ENCODE measurements at regions not wholly inside any gene's neighbourhood (a gene's known extent, or its start where the extent isn't known, plus 50 kb on each side); places are given as distances from the start of the nearest gene placed in this dataset.
"Not testable (repeated sequence)": the region's sequence is repeated elsewhere in the genome, so short reads cannot be mapped to it uniquely, and the experiment has no call there.

DNA sequence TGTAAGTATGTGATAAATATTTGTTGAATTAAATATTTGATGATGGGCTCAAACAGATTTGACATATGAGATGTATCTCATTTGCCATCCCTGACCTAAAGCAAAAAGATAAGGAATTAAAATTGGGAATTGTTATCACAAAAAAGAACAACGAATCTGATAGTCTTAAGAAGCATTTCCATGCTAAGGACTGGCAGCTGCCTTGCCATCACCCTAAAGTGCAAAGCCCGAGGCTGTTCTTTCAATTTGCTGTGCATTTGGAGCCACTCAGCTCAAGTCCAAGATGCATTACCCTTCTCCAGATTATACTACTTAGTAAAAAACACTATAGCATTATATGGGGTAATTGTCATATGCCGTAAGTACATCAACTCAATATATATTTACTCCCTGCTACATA, 618.3 kb upstream of the CLINT1 start:
- no peak for DNase-seq

DNA sequence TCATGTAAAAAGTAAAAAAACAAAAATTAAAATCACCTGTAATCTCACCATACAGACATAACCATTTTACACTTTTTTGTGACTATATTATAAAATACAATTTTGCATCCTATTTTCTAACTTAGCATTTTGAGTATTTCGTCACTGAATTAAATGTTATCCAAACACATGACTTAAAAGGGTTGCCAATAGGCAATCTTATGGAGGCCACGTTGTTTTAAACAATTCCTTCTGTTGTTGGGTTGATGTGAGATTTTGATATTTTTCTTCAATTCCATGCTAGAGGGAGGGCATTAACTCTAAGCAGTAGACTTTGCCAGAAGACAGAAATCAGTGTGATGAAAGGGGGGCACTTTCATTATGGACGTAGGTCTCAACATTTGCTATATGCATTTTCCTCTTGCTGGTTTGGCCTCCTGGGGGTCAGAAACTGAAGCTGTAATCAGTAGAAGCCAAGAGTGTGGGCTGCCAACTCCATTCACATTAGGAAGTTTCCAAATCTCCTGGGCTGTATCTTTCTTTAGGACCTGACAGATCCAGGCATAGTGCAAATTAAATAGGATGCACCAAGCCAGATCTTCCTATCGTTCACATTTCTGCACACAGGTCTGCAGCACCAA, 614.2 kb upstream of the CLINT1 start:
- no peak for DNase-seq

DNA sequence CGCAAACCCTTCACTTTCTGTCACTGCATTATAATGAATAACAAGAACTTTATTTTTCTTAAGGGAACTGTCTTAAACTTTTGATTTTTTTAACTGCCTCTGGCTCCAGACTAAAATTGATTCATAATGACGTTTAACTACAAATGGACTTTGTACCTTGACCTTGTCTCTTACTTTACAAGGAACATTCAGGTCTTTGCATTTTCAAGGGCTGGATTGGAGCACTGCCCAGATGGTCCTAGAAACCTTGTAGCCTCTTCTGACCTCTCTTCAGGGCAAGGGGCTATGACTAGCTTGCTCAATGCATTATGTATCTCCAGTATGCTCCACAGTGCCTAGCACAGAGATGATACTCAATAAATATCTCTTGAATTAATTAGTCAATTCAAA, 612.6 kb upstream of the CLINT1 start:
- DNase-seq, result no peak

DNA sequence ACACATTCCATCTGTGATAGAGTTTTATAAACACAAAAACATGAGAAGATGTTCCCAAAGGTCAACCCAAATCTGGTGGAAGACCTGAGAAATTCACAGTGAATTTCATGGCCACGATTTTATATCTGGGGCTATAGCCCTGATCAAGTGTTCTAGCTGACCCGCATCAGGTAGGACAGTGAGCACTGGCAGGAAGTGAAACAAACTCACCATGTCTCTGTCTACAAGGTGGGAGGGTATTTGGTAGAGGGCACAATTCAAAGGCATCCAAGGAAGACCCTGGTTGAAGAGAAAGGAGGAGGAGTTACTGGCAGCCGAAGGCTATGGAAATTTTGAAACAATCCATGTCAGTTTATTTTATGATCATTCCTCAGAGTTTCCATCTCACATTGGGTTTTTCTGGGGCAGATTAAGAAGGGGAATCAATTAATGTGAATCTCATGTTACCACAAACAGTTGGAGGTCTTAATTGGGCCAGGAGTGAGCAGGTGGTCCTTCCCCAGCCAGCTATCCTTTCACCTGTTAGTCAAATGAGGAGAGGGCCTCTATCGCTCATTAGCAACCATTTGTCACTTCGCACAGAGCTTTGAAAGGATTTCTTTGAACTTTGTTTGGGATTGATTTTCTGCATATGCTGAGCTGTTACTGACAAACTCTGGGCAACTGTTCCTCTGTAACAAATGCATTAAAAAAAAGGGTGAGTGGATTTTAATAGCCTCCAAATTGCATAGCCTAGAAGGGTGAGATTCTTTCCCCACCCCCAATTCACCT, 612.0 kb upstream of the CLINT1 start:
- no peak for DNase-seq

DNA sequence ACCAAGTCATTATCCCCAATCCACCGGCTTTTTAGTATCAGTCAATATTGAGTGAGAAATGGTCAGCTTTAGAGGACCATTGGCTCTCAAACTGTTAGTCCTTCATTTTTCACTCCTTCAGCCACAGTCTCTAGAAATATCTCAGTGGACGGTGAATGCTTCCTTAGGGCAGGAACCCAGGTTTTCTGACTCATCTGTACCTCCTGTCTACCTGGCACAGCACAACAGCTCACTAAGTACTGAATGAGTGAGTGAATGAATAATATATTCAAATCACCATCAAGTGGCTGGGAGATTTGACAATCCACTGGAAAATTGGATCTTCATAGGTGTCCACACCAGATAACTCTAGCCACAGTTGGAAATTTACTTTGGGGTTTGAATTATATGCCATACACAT, 609.5 kb upstream of the CLINT1 start:
- DNase-seq, result no peak

DNA sequence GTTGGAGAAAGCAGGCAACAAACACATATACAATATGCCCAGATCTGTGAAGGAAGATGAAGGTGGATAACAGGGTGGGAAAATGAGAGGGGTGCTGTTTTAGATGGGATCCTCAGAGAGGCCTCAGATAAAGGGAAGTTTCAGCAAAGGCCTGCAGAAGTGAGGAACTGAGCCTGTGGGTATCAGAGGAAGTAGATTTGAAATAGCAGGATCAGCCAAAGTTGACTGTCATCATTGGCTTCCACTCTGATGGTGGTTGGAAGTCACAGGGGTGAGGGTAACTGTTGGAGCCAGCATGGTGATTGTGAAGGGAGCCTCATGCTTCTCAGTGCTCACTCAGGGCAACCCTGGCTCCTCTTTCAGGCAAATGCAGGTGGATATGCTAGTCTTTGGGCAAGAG, 607.2 kb upstream of the CLINT1 start:
- no peak for DNase-seq

DNA sequence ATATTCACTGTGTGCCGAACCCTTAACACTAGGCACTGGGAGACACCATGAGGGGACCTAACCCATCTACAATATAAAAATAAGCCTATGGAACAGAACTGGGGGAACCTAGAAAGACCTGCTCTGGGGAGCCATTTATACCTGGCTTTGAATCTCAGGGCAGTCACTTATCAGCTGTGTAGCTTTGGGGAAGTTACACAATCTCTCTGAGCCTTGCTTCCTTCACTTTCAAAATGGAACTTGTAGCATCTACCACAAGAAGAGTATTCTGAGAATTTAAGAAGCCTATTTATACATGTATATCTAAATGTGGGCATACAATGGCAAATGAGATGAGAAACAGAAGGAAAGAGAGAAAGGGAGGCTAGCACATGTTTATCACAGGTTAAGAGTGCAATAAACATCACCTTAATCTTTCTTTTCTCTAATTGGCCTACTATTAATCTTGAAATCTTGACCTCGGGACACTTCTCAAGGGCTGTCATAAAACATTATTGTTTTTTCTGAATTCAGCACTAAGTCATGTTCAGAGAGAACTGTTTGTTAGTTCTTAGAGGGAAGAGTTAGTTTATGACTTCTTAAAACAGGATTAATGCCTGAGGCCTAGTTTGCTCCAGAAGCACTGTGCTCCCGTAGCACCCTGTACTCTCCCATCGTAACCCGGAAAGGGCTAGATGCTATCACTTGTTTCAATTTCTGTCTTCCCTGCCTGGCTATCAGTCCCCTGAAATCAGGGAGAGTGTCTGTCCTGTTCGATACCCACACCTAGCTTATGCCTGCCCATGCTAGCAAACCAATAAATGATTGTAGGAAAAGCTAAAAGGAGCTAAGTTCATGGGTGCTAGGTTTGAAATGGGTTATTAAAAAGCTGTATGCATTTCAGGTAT, 606.4 kb upstream of the CLINT1 start:
- DNase-seq, result no peak

DNA sequence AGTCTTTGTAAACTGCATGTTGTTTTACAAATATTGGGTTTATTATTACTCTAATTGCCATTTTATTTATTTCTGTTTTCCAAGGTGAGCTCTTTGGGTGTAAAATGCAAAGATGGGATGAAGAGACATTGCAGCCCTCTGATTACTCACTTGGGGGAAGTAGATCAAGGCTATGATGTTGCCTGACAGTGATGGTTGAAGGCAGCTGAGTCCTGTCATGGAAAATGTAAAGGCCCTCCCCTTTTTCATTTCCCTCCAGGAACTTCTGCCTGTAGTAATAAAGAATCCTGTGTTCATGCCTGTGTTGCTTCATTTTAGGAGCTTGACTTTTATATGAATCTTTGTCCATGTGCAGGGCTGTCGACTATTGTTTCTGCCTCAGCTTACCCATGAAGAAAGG, 605.4 kb upstream of the CLINT1 start:
- DNase-seq, result no peak

DNA sequence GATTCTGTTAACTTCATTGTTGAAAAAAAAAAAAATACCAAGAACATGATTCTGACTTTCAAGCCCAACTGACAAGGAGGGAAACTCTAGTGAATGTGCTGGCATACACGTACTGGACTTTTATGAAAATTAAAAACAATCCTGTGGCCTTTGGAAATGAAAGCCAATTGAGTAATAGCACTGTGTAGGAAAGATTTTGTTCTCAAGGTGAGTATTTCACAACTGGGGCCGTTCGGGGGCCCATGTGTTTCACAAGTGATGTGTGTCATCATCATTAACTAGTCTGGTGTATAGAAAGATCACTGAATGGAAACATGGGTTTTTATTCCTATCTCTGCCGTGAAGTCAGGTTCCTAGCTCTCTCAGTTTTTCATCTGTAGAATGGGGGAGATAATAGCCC, 605.0 kb upstream of the CLINT1 start:
- no peak for DNase-seq

DNA sequence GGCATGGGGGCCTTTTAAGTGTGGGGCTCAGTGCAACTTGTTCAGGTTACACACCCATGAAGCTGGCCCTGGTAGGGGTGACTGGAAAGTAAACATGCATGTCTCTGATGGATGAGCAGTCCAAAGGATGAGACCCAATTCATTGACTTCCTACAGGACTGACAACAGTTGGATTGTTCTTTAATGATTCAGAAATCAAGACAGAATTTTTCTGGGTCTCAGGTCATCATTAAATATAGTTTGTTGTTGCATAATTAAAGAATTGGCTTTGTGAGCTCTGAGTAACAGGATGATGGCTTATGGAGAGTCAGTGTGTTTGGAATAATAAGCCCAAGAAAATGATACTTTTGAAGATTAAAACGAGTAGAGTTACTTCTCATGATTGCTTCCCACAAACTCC, 604.2 kb upstream of the CLINT1 start:
- no peak for DNase-seq

DNA sequence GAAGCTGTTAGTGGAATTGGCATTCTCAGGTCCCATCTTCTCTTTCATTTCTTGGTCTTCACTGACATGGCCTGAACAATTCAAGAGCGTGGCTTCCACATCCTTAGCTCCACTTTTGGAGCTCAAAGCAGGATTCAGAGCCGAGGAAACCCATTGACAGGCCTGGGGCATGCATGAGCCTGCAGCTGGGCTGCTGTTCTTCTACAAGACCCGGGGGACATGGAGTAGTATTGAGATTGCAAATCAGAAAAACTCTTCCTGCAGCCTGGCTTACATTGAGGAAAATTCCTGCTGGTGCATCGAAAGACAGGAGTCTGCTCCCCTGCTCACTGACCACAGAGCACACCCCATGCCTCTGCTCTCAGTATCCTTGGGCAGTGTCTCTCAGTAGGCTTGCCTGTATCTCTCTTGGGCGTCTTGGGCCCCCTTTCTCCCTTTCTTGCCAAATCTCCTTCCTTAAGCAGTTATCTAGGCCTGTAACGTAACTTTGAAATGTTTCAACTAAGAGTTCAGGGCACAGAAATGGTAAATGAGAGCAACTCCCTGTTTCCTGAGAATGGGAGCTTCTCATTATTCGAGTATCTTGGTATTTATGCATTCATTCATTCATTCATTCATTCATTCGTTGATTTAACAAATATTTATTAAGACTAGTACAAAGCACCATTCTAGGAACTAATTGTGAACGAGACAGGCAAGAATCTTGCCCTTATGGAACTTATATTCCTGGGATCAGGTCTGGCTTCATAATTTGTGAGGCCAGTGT, 603.6 kb upstream of the CLINT1 start:
- no peak for DNase-seq

DNA sequence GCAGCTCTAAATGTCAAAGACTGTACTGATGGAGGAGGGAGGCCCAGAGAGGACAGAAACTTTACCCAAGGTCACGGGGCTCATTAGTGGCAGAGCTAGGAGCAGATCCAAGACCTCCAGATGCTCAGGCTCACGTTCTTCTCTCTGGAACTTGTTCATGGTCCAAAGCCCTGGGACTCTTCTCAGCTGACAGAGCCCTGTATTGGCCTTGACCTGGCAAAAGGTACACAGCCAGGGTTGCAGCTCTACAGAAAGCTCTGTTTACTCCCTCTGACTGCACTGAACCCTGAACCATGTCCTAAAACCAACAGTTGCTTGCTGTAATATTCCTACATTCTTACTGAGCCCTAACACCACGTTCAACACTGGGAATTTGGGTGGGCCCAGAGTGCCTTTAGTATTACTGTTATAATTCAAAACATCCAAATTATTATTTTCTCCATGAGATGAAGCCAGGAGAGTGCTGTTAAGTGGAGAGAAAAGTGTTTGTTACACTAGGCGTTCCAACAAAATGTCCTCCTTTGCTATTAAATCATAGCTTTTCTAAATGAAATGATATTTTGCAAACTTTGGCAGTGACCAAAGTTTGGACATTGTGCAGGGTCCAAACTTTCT, 602.4 kb upstream of the CLINT1 start:
- DNase-seq, result no peak

DNA sequence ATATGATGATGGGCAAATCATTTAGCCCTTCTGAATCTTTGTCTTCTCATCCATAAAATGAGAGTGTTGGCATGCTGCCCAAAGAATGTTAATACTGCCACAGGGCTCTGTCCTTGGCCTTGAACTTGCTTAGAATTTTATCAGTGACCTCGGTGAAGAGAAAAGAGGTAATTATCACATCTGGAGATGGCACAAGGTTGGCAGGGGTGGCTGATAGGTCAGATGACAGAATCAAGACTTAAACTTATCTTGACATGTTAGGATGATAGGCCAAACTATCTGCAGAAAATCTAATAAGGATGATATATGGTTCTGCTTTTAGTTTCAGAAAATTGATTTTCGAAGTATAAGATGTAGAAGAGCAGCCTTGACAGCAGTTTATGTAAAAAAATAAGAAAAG, 599.1 kb upstream of the CLINT1 start:
- no peak for DNase-seq

DNA sequence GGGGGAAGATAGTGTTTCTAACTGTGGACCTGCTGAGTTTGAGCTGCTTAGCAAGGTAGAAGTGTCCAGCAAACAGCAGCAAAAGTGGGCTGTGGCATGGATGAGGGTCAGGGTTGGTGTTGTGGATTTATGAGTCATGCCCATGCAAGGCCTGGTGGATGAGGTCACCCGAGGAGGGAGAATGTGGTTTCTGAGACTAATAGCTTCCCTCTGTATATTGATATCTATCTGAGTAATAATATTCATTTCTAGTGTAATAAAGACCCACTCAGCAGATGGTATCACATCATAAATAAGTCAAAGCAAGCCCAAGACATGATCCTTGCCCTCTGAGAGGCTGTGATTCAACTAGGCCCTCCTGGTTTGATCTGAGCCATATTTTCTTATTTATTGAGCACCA, 597.8 kb upstream of the CLINT1 start:
- DNase-seq, result no peak

DNA sequence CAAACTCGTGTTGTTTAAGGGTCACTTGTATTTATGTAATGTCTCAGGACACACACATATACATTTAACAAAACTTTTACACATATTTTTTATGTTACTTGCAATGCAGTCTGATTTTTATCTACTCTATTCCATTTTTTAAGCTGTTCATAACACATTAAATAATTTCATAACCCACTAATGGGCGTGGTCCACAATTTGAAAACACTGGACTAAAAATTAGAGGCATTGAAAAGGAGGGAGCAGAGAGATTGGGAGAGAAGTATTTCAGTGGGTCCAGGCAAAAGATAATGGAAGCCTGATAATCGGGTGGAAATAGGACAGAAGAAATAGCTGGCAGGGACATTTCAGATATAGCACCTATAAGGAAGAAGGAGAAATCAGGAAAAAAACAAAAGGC, 597.3 kb upstream of the CLINT1 start:
- no peak for DNase-seq

DNA sequence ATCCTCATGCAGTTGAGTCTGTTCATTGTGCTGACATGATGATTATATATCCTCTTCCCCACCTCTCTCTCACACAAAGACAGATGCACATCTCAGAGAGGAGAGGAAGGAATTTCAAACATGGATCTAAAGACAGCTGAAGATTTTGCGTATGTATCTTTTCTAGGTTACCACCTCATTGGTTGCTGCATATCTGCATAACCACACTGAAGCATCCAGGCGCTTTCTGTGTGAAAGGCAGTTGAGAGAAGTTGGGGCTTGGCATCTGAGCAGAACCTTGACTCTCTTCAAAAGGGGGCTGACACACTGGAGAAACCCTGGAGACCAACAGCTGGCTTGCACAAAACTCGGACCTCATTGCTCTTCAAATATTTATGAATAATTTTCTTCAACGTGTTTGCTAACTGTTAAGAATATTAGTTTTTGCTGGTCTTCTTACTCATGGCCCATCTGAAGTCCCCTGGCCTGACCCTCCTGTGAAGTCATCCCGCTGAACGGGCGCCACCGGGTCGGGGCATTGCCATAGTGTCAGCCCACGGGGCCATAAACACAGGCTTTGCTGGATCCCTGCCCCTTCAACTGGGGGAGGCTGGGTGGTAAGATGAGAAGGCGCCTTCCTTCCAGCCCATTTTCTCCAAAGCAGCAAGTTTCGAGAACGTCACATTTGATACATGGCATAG, 593.2 kb upstream of the CLINT1 start:
- DNase-seq, result no peak

DNA sequence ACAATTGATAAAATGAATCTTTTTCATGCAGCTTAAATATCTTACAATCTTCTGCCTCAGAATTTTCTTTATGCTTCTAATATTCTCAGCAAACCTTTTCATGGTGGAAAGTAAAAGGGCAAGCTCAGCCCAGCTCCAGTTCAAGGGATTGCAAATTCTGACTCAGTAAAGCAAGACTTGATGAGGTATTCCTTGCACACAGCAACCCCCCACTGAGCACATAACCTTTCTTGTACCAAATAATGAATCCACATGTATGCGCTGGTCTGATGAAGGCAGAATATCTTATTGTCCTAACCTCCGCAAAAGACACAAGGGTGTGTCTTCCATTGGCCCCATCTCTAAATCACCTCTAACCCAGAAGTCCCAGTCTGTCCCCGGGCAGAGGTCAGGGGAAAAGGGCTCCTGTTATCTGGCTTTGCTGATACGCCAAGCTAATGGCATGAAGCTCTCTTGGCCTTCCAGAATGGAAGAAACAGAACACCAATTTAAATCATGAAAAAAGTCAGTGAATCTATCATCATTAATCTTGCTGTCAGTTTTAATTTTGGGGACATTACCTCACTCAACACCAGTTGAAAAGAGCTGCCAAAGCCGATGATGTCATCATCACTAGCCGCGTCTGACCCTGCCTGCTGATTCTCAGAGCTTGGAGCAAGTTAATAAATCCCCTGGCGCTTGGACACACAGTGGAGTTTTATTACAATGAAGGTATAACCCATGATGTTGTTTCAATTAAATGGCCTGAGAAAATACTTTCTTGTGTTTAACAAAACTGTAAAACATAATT, 592.5 kb upstream of the CLINT1 start:
- DNase-seq, result no peak

DNA sequence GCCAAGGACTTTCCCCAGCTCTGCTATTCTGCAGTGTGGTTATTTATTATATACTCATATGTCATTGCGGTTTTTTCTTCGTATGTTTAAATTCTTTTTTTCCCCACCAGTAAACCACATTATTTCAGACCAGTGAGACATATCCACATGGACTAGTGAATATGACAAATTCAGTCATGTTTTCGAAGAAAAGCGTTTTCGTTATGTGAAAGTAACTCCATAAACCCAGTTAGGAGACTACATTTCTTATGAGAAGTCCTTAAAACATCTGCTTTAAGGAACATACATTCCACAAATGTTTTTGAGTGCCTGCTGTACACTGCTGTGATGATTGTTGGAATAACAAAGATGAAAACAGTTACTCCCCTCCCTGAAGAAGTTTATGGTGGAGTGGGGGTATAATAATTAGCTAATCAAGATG, 591.8 kb upstream of the CLINT1 start:
- DNase-seq, result no peak

DNA sequence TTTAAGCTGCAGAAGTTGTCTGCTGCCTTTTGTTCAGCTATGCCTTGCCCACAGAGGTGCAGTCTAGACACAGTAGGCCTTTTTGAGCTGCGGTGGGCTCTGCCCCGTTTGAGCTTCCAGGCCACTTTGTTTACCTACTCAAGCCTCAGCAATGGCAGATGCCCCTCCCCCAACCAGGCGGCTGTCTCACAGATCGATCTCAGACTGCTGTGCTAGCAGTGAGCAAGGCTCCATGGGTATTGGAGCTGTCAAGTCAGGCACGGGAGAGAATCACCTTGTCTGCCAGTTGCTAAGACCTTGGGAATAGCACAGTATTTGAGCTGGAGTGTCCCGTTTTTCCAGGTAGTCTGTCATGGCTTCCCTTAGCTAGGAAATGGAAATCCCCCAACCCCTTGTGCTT, 587.8 kb upstream of the CLINT1 start:
- DNase-seq, result not testable (repeated sequence)

DNA sequence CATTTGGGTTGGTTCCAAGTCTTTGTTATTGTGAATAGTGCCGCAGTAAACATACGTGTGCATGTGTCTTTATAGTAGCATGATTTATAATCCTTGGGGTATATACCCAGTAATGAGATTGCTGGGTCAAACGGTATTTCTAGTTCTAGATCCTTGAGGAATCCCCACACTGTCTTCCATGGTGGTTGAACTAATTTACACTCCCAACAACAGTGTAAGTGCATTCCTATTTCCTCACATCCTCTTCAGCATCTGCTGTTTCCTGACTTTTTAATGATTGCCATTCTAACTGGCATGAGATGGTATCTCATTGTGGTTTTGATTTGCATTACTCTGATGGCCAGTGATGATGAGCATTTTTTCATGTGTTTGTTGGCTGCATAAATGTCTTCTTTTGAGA, 580.3 kb upstream of the CLINT1 start:
- DNase-seq, result not testable (repeated sequence)
